ENCODE measurements at regions not wholly inside any gene's neighbourhood (a gene's known extent, or its start where the extent isn't known, plus 50 kb on each side); places are given as distances from the start of the nearest gene placed in this dataset.

- no peak for DNase-seq (ENCODE audit: low read depth)
Observed at GRCh38 chr1:201686714-201687455, 142.1 kb upstream of the IPO9 start.

- no peak for DNase-seq (ENCODE audit: low read depth)
Observed at GRCh38 chr1:201688514-201688913, 140.4 kb upstream of the IPO9 start.

GRCh38 chr1:201689647-201690046, 139.3 kb upstream of the IPO9 start:
- DNase-seq (ENCODE audit: low read depth): no peak

GRCh38 chr1:201690528-201690927, 138.4 kb upstream of the IPO9 start:
- no peak for DNase-seq (ENCODE audit: low read depth)

- no peak for DNase-seq (ENCODE audit: low read depth)
Observed at GRCh38 chr1:201691716-201692554, 137.0 kb upstream of the IPO9 start.

- DNase-seq (ENCODE audit: low read depth): no peak
Observed at GRCh38 chr1:201692555-201693394, 136.2 kb upstream of the IPO9 start.

- no peak for DNase-seq (ENCODE audit: low read depth)
Observed at GRCh38 chr1:201693890-201694607, 134.9 kb upstream of the IPO9 start.

- no peak for DNase-seq (ENCODE audit: low read depth)
Observed at GRCh38 chr1:201694608-201695335, 134.2 kb upstream of the IPO9 start.

- DNase-seq (ENCODE audit: low read depth): no peak
Observed at GRCh38 chr1:201695607-201696006, 133.3 kb upstream of the IPO9 start.

- peak; percentile 95 for DNase-seq (ENCODE audit: low read depth)
Observed at GRCh38 chr1:201696217-201696761, 132.7 kb upstream of the IPO9 start.

GRCh38 chr1:201697174-201697573, 131.8 kb upstream of the IPO9 start:
- no peak for DNase-seq (ENCODE audit: low read depth)

- DNase-seq (ENCODE audit: low read depth): no peak
Observed at GRCh38 chr1:201701831-201702230, 127.1 kb upstream of the IPO9 start.

- no peak for DNase-seq (ENCODE audit: low read depth)
Observed at GRCh38 chr1:201702936-201703335, 126.0 kb upstream of the IPO9 start.

GRCh38 chr1:201703621-201704438, 125.1 kb upstream of the IPO9 start:
- peak; percentile 60 for DNase-seq (ENCODE audit: low read depth)

GRCh38 chr1:201704439-201704792, 124.5 kb upstream of the IPO9 start:
- no peak for DNase-seq (ENCODE audit: low read depth)

GRCh38 chr1:201705389-201705788, 123.6 kb upstream of the IPO9 start:
- DNase-seq (ENCODE audit: low read depth): no peak

- no peak for DNase-seq (ENCODE audit: low read depth)
Observed at GRCh38 chr1:201706109-201706508, 122.8 kb upstream of the IPO9 start.

GRCh38 chr1:201707027-201707426, 121.9 kb upstream of the IPO9 start:
- DNase-seq (ENCODE audit: low read depth): no peak

- DNase-seq (ENCODE audit: low read depth): no peak
Observed at GRCh38 chr1:201707656-201708055, 121.3 kb upstream of the IPO9 start.

- peak; percentile 63 for DNase-seq (ENCODE audit: low read depth)
Observed at GRCh38 chr1:201708085-201708512, 120.9 kb upstream of the IPO9 start.

Measured in stromal cell of bone marrow (primary cell).